Femur (tissue), 1 donor: ENCODE measurements at regions not wholly inside any gene's neighbourhood (a gene's known extent, or its start where the extent isn't known, plus 50 kb on each side); places are given as distances from the start of the nearest gene placed in this dataset.

Experiments
- DNase-seq: peaks from one replicate; pipeline ENCODE4 v3.0.0-alpha.2; 2017

DNA sequence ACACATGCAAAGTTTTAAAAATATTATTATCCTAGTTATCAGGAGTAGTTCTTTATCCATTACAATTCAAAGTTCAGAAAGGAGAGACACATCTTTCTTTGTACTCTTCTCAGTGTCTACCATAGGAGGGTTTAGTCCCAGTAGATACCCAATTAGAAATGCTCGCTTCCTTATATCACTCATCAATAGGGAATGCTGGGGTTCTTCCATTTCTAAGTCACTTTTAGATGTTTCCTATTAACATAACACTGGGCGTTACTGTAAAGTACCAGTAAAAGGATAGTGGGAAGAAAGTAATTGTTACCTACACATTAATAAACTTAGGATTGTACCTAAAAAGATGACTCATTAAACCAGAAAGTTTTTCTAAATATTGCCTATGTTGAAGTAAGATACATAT is 348.3 kb upstream of the CDH6 start:
- no peak for DNase-seq

DNA sequence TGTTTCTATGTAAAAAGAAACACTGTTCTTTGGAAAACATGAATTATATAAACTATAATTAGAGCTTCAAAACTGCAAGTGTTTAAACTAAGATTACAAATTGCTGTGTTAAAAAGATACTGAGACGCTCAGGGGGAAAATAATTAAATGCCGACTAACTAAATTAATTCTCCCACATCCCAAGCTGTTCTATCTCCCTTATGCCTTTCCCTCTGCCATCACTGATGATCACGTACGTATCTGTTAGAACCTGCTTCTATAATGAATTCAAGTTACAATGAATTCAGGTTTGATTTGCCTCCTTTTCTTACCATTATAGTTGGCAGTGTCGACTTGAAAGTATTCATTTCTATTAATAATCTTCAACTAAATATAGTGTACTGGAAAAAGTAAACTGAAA is 349.9 kb upstream of the CDH6 start:
- DNase-seq = no peak

DNA sequence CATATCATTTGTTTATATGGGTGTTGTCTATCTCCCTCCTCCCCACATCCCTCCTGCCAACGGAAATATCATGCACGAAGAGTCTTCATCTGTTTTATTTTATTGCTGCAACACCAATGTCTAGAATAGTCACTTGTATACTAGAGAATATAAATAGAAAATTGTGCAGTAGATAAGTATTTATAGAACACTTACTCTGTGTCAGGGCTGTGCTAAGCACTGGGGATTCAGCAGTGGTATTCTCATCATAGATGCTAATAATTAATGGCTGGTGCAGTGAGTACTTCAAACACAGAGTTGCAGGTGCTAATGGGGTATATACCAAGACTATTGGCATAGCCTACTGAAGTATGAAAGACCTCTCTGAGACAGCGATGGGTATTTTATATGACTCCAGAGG is 353.5 kb upstream of the CDH6 start:
- no peak for DNase-seq

DNA sequence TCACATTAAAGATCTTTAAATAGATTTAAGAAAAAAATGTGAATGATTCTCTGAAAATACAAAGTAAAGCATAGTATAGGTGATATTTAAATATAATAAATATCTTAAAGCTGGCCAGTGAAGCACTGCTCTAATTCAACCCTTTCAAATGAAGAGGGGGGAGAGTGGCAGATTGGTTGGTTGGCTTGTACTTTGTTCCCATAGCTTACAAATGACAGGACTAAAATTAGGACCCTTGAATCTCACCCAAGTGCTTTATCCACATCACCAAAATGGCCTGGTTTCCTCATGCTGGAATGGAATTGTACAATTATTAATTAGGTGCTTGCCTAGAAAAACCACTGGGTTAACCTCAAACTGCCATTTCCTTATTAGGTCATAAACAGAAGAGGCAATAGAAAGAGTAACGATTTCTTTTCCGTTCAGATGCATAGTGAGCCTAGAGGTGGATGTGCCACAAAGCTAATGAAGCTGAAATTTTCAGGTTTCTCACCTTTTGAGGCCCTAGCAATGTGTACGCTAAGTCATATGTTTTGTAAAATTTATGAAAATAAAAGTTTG is 354.5 kb upstream of the CDH6 start:
- DNase-seq = no peak

DNA sequence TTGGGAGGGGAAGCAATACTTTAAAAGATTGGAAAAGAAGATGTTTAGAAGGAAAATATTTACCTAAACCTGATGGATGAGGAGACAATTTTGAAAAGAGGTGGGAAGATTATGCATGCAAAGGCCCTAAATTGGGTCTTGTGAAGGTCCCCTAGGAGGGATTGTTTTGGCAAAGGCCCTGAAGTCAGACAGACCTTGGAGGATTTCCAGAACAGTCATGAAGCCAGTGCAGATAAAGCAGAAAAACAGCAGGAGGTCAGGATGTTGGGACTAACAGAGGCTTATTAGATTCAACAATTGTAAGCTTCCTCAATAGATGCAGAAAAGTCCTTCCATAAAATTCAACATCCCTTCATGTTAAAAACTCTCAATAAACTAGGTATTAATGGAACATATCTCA is 361.0 kb upstream of the CDH6 start:
- no peak for DNase-seq

DNA sequence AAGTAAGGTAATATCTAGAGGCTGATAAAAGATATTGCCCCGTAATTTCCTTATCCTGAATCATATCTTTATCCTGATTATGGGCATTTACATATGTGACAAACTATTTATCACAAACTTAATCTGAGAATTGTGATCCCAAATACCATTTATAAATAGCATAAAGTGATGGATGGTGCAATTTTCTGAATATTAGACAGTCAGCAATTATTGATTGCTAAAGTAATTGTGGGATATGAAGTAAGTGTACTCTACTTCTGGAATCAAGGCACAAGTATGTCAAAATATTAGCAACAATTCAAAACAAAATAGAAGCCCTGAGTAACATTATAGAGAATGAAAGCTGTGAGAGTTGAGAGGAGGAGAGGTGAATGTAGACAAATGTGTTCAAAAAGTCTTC is 361.9 kb upstream of the CDH6 start:
- no peak for DNase-seq

DNA sequence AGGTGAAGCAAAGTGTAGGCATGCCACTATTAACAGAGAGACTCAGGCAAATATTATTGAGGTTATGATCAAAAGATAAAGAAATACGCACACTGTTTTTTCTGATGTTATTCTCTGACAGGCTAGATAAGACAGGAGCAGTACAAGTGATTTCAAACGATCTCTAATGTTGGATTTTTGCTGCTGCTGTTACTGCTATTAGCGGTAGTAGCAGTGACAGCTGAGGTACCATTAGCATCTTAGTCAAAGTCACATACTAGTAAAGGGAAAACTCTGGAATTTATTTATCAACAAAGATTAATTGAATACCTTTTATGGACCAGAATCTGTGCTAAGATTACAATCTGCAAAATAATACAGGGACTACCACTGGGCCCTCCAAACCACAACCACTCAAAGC is 362.4 kb upstream of the CDH6 start:
- DNase-seq = no peak

DNA sequence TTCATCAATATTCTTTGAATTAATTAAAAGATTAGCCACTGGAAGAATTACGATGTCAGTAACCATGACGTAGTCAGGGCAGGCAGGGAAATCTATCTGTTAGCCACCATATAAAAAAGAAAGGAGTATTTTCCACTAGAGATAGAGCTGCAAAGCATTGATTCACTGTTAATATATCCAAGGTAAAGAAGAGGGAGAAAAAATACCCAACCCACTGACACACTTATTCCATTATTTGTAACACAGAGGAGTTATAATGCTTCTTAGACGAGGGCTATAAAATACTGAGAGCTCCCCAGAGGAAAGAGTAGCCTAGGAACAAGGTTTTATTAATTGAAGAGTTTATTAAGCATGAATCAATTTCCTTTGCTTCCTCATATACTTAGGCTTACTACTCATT is 382.2 kb upstream of the CDH6 start:
- no peak for DNase-seq

DNA sequence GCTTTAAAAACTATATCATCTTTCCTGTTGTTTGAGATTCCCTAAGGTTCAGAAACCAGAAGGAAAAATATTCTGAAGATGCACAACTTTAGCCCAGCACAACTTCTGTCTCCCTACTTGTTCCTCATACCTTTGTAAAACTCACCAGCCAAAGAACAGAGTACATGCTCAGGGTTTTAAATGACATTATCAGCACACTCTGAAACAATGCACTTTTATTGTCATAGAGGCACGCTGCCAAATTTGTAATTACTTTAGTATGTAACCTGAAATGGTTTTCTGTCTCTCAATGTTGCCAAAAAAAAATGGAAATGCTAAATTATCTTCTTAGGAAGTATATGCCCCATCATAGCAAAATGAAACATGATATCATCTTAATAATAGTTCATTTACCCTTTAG is 383.6 kb upstream of the CDH6 start:
- DNase-seq = no peak

DNA sequence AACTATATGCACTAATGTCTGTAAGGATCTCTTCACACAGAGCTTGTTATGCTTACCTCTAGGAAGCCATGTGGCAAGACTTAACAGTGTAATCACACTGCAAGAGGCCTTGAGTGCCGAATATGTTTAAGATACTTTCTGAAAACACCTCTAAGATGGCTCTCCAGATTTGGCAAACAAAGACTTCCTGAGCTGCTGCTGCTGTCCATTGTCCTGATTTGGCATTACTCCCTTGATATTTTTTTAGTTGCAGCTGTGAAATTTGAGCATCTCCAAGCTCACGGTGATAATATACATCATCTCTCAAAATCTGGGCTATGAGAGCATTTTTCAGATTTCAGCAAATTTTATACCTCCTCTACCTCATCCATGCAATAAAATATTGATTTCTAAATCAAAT is 384.5 kb upstream of the CDH6 start:
- no peak for DNase-seq

DNA sequence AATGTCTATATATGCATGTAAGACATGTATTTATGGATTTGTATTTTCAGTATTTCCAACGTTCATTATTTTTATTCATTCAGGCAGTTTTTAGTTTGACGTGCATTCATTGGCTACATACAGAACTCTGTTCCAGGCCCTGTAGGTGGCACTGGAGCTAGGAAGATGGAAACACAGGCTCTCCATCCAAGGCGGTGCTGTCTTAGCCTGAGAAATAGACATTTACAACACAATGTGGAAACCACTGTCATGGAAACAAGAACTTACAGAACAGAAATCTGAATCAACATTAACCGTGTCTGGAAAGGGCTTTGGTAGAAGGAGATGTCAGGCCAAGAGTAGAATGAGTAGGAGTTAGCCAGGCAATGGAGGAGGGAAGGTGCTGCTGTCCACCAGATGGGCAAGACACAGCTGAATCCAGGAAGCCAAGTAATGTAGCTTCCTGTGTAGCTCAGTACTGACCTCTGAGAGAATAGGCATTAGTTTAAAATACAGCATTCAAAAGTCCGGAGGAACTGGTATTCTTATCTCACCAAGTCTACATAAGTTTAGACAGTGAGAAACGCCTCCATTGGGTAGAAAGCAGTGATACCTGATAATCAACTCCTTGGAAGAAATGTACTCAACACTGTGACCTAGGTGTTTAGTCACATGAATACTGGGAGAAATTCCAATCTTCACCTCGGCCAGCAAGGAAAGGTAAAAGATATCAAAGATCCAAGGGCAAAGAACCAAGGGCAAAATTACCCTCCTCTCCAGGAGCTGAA is 388.6 kb upstream of the CDH6 start:
- no peak for DNase-seq

DNA sequence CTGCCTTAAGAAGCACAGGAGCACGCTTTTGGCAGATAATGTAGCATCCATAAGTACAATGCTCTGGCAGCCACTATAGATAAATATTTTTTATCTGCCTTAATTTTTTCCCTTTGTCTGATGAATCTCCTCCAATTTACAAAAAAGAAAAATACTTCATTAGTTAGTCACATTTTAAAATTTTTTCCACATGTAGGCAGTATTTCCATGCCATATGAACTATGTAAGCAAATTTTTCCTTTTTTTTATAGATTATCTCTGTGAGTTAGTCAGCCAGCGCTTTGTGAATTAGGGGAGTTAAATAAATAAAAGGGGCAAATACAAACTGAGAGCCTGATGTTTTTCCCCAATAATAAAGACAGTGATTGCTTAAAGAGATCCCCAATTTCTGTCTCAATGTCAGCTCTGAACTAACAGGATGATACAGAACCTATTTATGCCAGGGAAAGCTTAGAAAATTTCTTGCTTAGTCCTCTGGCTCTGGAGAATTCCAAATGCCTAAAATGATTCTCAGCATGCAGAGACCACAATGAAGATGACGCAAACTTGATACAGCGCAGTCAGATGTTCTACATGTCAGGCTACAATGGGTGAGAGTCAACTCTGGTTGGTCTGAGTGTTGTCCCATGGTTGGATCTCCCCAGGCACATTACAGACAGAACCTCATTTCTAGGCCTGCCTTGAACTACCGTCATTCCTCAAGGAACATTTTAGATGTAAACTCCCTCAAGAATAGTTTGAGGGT is 390.4 kb upstream of the CDH6 start:
- no peak for DNase-seq

DNA sequence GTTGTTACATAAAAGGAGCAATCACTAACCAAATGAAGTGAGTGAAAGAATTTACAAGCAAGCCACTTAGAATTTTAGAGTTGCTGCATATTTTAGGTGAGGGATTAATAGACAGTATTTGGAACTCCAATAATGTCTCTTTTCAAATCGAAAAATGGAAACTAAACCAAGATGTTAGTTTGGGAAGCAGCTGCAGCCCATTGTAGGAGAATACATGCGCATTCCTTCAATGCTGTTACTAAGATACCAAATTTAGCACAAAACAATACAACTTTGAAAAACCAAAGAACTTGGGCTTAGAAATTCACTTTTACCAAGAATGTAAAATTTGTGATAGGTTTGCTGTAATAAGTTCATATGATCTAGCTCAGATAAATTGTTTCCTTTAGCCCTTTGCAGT is 411.8 kb upstream of the CDH6 start:
- DNase-seq = no peak

DNA sequence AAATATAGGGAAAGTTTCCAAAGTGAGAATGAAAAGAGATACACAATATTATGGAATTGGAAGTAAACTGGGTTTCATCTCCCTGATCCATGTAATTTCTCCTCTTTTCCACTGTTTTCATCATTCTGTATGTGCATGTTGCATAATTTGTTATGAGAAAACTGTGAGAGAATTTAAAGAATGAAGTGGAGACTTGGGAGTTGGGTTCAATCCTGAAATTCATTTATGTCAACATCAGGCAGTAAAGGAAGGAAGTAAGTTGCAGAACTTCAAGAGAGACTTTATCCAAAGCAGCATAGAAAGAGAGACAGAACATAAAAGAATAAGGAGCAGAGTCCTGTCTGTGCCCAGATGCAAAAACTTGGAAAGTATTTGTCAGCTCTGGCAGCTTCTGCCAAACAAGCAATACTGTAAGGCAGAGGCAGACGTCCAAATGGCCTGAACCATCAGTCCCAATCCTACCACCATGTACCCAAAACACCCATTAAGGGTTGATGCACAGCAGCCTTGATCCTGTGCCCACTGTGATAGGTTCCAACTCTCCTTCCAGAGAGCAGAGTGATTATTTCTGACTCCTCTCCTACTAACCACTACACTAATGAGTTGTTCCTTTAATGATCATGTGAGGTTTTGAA is 425.3 kb upstream of the CDH6 start:
- no peak for DNase-seq

DNA sequence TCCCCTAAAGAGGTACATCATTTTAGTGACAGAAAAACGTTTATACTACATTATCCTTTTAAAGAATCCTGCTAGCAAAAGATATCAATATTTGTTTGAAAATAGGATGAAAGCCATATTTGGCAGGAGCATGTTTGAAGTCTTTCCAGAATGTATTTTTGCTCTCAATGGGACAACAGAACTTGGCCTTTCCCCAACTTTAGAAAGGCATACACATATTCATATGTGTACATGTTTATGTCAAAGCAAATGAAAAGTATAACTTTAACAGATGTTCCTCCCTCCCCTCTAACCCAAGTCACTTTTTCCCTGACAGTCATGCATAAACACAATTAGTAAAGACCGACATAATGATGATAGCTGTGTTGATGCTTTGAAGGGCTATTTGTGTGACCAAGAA is 427.8 kb upstream of the CDH6 start:
- no peak for DNase-seq

DNA sequence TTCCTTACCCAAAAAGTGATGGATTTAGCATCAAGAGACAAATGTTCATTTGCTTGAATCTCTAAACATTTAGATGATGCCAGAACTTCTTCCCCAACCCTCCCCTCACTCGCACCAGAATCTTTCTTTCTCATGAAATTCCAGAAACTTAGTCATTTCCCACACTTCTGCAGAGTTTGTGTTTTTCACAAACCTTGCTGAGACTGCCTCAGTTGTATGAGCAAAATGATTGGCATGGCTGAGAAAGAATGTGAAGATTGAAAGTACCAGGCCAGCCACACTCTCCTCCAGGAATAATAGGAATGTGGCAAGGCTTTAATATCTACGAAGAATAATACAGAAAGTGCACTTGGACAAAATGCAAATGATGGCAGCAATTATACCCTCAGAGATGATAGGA is 428.3 kb upstream of the CDH6 start:
- no peak for DNase-seq

DNA sequence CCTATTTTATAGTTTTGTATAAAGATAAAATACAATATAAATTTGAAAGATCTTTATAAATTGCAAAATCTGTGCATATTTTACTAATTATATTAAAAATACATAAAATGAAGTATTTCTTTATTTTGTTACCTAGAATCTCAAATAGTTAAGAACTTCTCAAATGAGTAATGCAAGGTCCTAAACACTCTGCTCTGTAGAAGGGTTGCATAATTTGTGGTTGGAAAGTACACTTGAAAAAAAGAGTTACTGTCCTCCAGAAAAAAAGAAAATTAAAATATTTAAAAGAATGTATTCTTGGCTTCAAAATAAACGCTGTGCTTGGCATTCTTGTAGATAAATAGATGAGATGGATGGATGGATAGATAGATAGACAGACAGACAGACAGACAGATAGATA is 428.8 kb upstream of the CDH6 start:
- no peak for DNase-seq

DNA sequence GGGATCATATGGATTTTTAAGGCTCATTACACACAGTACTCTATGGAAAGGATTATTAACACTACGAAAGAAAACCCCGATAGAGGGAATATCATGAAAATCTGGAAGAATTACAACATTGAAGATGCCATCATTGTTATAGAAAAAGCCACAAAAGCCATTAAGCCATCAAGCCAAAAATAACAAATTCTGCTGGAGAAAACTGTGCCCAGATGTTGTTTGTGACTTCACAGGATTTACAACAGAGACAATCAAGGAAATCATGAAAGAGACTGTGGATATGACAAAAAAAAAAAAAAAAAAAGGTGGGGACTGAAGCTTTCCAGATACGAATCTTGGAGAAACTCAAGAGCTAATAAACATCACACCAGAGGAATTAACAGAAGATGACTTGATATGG is 433.8 kb upstream of the CDH6 start:
- no peak for DNase-seq

DNA sequence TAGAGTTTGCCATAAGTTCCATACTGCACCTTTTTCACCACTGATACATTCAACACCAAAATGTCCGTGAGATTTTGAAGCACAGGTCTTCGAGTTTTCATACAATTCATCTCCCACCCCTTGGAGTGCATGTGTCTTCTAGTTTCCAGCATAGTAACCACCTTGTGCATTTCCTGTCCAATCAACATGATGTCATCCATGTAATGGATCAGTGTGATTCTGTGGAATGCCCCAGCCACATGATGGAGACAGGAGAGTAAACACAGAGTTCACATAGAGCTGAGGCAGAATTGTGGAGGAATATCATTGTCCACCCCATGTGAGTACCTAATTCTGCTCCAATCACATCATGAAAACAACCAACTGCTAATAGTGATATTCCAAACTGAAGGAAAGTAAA is 441.5 kb upstream of the CDH6 start:
- no peak for DNase-seq

DNA sequence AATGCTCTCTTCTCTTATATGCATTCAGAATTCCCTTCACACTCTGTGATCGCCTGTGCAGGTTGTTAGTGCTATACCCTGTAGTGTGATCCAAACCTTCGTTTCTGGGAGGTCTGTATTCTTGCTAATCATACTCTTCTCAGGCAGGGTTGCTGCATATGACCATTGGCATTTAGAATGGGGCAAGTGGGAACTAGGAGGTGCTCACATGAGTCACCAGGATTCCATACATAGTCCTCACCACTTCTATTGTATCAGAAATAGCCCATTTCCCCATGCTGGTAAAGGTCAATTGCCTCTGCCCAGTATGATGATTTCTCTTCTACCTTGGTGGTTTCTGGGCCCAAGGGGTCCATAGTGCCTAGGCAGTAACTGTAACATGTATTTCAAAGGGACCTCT is 443.5 kb upstream of the CDH6 start:
- no peak for DNase-seq

DNA sequence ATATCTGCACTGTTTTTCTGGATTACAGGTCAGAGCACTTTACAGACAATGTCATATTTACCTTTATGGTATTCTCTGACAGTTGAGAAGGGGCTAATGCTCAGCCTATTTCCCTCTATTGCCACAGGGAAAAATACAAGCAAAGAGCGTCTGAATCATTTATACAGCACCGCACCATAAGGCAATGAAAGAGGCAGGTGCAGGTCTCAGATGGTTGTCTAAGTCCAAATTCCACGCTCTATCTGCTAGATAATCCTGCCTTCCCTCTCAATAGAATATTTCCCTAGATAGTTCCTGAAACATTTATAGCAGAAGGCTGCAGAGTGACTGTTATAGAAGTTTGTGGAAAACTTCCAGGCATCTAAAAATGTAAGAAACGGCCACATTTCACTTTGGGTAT is 446.1 kb upstream of the CDH6 start:
- DNase-seq = no peak

DNA sequence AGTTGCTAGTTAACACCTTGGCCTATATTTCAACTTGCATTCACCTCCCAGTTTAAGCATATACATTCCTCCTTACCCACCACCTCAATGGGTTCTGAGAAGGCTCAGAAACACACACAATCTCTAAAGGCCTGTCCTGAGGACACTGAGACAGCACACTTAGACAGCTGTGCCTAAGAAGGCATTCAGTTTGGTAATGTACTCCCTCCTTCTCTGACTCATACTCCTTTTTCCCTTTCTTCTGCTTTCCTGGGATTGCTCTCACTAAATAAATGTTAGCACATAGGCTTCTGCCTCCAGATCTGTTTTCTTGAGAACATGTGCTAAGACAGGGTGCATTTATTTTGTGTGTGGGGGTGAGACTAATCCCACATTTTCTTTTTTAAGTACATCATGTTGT is 456.8 kb upstream of the CDH6 start:
- no peak for DNase-seq

DNA sequence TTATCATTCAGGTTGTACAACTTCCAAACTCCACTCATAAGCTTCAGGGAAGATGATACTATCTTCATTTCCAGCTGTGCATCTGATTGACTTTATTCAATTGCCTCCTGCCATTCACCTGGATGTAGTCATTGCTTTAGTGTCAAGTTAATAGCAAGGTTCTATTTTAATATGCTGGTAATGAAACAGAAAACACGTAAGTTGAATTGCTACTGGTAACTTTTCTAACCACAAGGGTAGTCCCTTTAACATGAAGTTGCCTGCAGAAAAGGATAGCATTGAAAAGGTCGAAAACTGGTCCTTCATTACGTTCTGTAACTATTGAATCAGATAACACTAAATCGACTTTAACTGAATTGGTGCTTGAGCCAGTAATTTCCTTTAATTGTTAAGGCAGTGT is 459.4 kb upstream of the CDH6 start:
- no peak for DNase-seq

DNA sequence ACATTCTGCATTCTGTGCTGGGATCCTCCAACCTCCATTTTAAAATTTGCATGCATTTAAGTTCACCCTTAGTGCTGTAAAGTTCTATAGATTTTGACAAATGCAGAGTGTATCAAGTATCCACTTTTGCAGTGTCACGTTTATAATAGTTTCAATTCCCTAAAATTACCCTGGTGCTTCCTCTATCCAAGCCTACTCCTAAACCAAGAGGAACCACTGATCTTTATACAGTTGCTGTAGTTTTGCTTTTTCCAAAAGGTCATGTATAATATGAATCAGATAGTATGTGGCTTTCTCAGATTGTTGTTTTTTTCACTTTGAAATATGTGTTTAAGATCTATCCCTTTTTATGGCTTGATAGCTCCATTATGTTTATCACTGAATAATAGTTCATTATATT is 468.4 kb upstream of the CDH6 start:
- DNase-seq = no peak
